SHP77 (cell line): ENCODE measurements at regions not wholly inside any gene's neighbourhood (a gene's known extent, or its start where the extent isn't known, plus 50 kb on each side); places are given as distances from the start of the nearest gene placed in this dataset.

Experiments
- DNase-seq, 2 experiments: peaks; one replicate each; lab custom pipeline; 2025; lab: John Stamatoyannopoulos, UW

- DNase-seq: no peak
Observed at GRCh38 chr4:71932941-71933340, 98.9 kb upstream of the NPFFR2 start.

DNA sequence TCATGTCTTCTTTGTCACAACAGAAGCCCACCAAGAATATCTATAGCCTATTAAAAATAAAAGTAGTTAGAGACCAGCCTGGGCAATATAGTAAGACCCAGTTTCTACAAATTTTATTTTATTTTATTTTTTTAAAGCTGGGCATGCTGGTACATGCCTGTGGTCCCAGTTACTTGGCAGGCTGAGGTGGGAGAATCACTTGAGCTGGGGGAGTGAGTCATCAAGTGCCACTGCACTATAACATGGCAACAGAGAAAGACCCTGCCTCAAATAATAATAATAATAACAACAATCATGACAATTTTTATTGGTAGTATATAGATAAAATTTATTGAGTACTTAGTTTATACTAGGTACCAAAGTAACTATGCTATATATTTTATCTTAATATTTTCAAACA lies 93.0 kb upstream of the NPFFR2 start:
- no peak for DNase-seq

GRCh38 chr4:71941001-71941400 lies 90.8 kb upstream of the NPFFR2 start:
- DNase-seq: peak; percentile 8 to 39

DNA sequence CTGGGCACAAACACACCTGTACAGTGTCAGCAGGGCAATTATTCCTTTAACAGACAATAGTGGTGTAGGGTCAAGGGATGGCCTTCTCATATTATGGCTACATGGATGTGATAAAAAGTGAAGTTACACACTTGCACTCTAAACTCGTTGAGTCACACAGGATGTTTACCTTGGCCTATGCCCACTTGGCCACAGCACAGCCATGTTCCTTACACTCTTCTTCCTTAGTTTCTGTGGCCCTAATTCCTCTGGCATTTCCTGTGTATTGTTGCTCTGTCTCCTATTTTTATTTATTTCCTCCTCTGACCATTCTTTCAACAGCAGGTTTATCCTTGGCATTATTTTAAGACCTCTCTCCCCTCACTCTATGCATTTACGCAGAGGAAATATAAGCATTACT lies 86.8 kb upstream of the NPFFR2 start:
- no peak for DNase-seq

GRCh38 chr4:71945791-71946190 lies 86.0 kb upstream of the NPFFR2 start:
- DNase-seq: no peak

- no peak for DNase-seq
Observed at GRCh38 chr4:71958978-71959377, 72.8 kb upstream of the NPFFR2 start.

DNA sequence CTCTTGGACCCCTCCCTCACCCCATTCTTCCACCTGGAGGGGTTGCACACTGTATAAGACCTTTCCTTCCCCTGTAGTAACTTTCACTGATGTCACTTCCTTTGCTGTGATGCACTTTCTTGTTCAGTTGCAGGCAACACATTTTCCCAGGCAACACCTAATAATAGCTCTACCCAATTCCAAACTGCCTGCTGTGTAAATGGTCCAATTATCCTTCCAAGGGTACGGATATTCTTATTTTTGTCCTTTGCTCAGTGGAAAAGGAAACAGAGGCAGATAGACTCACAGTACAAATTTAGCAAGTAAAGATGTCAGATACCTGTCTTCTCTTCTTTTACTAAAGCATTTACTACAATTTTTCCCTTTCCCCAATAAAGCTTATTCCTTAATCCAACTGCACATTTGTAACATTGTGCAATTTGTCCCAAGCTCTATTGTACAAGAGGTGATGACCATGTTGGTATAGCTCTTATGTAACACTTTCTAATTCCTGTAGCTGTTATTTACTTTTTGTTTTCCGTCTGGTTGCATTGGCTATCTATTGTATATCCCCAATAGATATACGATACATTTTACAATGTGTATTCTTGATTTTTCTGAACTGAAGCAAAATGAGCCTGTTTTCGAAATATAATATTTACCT lies 69.1 kb upstream of the NPFFR2 start:
- DNase-seq: no peak

GRCh38 chr4:71974681-71975080 lies 57.1 kb upstream of the NPFFR2 start:
- no peak for DNase-seq

GRCh38 chr4:71976523-71976922 lies 55.3 kb upstream of the NPFFR2 start:
- no peak for DNase-seq

DNA sequence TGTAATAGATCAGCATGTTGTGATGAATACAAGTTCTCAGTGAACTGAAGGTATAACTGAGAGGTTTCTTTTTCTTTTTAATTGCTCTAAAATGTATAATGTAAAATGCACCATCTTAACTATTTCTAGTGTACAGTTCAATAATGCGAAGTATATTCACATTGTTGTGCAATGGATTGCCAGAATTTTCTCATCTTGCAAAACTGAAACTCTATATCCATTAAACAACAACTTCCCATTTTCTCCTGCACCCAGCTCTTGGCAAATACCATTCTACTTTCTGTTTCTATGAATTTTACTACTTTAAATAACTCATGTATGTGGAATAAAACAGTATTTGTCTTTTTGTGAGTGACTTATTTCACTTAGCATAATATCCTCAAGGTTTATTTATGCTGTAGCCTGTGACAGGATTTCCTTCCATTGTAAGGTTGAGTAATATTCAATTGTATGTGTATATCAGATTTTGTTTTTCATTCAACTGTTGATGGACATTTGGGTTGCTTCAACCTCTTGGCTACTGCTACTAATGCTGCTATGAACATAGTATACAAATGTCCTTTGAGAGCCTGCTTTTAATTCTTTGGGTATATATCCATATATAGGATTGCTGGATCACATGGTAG lies 53.5 kb upstream of the NPFFR2 start:
- no peak for DNase-seq

- no peak for DNase-seq
Observed at GRCh38 chr4:71980976-71981375, 50.8 kb upstream of the NPFFR2 start.
